Embryonic facial prominence (tissue), 1 donor: ENCODE measurements at regions not wholly inside any gene's neighbourhood (a gene's known extent, or its start where the extent isn't known, plus 50 kb on each side); places are given as distances from the start of the nearest gene placed in this dataset.
"Not testable (repeated sequence)": the region's sequence is repeated elsewhere in the genome, so short reads cannot be mapped to it uniquely, and the experiment has no call there.

Experiments
- DNase-seq: peaks from one replicate; pipeline ENCODE4 v3.0.0-alpha.2; 2016; ENCODE audit errors: extremely low spot score

GRCh38 chr5:174489215-174489614 is 235.2 kb upstream of the MSX2 start:
- no peak for DNase-seq

- no peak for DNase-seq
These were observed 234.3 kb upstream of the MSX2 start for GRCh38 chr5:174489920-174490597.

- DNase-seq, result no peak
These were observed 233.7 kb upstream of the MSX2 start for GRCh38 chr5:174490728-174491127.

- DNase-seq, result no peak
These were observed 233.1 kb upstream of the MSX2 start for GRCh38 chr5:174491265-174491664.

- no peak for DNase-seq
These were observed 232.5 kb upstream of the MSX2 start for GRCh38 chr5:174491761-174492350.

- no peak for DNase-seq
These were observed 230.9 kb upstream of the MSX2 start for GRCh38 chr5:174493530-174493929.

GRCh38 chr5:174497939-174498338 is 226.4 kb upstream of the MSX2 start:
- DNase-seq, result not testable (repeated sequence)

- DNase-seq, result not testable (repeated sequence)
These were observed 225.8 kb upstream of the MSX2 start for GRCh38 chr5:174498575-174498974.

- DNase-seq, result no peak
These were observed 223.7 kb upstream of the MSX2 start for GRCh38 chr5:174500636-174501035.

GRCh38 chr5:174501461-174502069 is 222.8 kb upstream of the MSX2 start:
- DNase-seq, result no peak

GRCh38 chr5:174503086-174503460 is 221.3 kb upstream of the MSX2 start:
- DNase-seq, result no peak

GRCh38 chr5:174503461-174504265 is 220.7 kb upstream of the MSX2 start:
- DNase-seq, result no peak

GRCh38 chr5:174504266-174504726 is 220.1 kb upstream of the MSX2 start:
- no peak for DNase-seq

GRCh38 chr5:174505621-174506020 is 218.8 kb upstream of the MSX2 start:
- DNase-seq, result no peak

GRCh38 chr5:174510782-174511453 is 213.5 kb upstream of the MSX2 start:
- DNase-seq, result not testable (repeated sequence)

GRCh38 chr5:174511714-174512253 is 212.6 kb upstream of the MSX2 start:
- no peak for DNase-seq

- no peak for DNase-seq
These were observed 210.1 kb upstream of the MSX2 start for GRCh38 chr5:174514325-174514724.

GRCh38 chr5:174514983-174515394 is 209.4 kb upstream of the MSX2 start:
- no peak for DNase-seq

GRCh38 chr5:174516741-174517140 is 207.6 kb upstream of the MSX2 start:
- no peak for DNase-seq

- DNase-seq, result no peak
These were observed 205.9 kb upstream of the MSX2 start for GRCh38 chr5:174518512-174518911.
